ENCODE measurements at regions not wholly inside any gene's neighbourhood (a gene's known extent, or its start where the extent isn't known, plus 50 kb on each side); places are given as distances from the start of the nearest gene placed in this dataset.

GRCh38 chr12:94031763-94032162 is 116.6 kb upstream of the PLXNC1 start:
- no peak for DNase-seq (ENCODE audit: low spot score)

GRCh38 chr12:94032368-94032767 is 116.0 kb upstream of the PLXNC1 start:
- DNase-seq (ENCODE audit: low spot score) = no peak

- DNase-seq (ENCODE audit: low spot score) = no peak
These were observed 115.3 kb upstream of the PLXNC1 start for GRCh38 chr12:94033101-94033500.

GRCh38 chr12:94033784-94034183 is 114.6 kb upstream of the PLXNC1 start:
- DNase-seq (ENCODE audit: low spot score) = no peak

- DNase-seq (ENCODE audit: low spot score) = no peak
These were observed 110.9 kb upstream of the PLXNC1 start for GRCh38 chr12:94037444-94037843.

GRCh38 chr12:94038605-94039004 is 109.8 kb upstream of the PLXNC1 start:
- no peak for DNase-seq (ENCODE audit: low spot score)

DNA sequence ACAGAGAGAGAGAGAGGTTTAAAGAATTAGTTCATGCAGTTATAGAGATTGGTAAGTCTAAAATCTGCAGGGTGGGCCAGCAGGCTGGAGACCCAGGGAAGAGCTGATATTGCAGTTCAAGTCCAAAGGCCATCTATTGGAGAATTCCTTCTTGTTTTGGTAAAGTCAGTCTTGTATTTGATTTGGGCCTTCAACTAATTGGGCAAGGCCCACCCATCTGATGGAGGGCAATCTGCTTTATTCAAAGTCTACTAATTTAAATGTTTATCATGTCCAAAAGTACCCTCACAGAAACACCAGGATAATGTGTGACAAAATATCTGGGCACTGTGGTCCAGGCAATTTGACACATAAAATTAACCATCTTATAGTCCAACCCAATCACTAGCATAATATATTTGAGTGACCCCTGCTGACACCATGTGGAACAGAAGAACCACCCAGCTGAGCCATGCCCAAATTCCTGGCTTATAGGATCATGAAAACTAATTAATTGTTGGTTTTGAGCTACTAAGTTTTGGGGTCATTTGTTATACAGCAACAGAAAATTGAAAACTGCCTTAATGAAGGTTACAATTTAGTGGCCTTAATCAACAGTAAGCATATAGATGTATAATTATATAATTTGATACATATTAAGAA is 109.1 kb upstream of the PLXNC1 start:
- no peak for DNase-seq (ENCODE audit: low spot score)

GRCh38 chr12:94039914-94040313 is 108.5 kb upstream of the PLXNC1 start:
- no peak for DNase-seq (ENCODE audit: low spot score)

DNA sequence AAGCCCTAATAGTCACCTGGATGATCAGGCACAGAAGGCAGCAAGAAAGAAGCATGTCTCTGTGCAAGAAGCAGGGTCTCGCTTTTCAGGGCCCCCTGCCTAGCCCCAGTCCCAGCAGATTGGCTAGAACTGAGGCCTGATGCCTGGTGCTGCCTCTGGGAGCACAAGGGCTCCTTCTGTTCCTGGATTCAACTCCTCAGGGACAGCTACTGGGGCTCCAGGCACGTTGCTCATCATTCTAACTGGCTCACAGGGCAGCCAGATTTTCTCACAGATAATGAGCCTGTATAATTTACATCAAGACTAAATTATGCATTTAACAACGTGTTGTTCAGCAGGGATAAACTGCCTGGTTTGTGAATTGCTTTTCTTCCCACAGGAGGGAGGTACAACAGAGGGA is 106.5 kb upstream of the PLXNC1 start:
- peak; percentile 32 for DNase-seq (ENCODE audit: low spot score)

- no peak for DNase-seq (ENCODE audit: low spot score)
These were observed 106.1 kb upstream of the PLXNC1 start for GRCh38 chr12:94042321-94042720.

GRCh38 chr12:94046626-94047410 is 101.6 kb upstream of the PLXNC1 start:
- no peak for DNase-seq (ENCODE audit: low spot score)

DNA sequence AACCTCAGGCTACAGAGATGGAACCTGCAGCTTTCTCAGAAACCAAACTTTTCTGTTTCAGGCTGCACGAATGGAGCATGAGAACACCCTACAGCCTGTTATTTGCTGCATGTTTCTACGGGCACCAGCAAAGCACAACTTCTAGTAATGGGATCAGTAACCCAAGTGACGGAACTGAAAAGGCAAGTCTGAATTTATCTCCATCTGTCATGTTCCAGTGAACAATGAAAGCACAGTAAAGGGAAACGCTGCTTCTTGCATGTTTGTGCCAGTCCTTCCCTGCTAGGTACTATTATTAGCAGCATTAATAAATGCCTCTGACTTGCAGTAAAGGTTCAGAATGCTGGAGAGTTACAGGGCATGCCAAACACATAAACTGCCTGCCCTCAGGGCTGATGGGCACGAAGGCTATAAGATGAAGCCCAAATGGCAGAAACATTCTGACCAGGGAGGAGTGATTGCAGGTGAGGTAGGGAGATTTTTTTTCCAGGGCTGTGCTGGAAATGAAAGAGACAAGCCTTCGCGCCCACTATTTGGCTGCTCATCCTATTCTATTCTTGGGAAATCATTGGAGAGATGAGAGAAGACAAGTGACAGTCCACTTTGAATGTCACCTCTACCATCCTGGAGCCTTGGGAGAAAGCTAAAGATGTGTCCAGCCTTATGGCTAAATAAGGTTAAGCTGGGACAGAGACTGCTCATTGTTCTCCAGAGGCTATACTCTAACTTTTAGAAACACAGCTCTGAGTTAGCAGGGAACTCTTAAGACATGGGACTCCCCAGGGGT is 100.4 kb upstream of the PLXNC1 start:
- no peak for DNase-seq (ENCODE audit: low spot score)

- DNase-seq (ENCODE audit: low spot score) = no peak
These were observed 99.6 kb upstream of the PLXNC1 start for GRCh38 chr12:94048757-94049156.

GRCh38 chr12:94049718-94050117 is 98.7 kb upstream of the PLXNC1 start:
- DNase-seq (ENCODE audit: low spot score) = no peak

DNA sequence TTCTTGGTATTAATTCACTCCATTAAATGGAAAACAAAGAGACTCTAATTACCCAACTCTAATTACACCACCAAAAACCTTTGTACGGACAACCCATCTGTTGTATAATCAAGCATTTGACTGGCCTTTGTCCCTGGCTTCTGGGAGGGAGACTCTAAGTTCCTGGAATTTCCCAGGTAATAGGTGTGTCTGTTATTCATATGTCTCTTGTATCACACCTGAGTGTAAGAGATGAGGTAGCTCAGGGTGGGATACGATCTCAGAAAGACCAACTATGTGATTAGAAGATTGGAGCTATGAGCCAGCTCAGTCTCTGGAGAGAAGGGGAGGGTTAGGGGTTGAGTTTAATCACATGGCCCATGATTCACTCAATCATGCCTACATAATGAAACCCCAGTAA is 94.7 kb upstream of the PLXNC1 start:
- DNase-seq (ENCODE audit: low spot score) = no peak

DNA sequence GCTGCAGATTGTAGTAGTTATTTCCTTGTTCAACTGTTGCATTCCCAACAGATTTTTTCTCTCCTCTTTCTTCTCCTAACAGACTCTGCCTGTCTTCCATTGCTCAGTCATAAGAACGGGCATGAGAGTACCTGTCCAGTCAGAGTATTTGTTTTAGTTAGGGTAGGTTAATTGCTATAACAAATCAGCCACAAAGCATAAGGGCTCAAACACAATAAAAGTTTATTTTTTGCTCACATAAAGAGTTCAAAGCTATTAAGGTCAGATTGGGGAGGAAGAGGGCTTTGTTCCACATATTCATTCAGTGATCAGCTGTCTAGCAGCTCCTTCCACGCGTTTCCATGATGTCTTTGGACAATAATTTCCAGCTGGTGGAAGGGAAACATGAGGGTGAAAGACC is 92.8 kb upstream of the PLXNC1 start:
- DNase-seq (ENCODE audit: low spot score) = no peak

GRCh38 chr12:94056419-94057158 is 91.8 kb upstream of the PLXNC1 start:
- no peak for DNase-seq (ENCODE audit: low spot score)

GRCh38 chr12:94057262-94058151 is 90.9 kb upstream of the PLXNC1 start:
- DNase-seq (ENCODE audit: low spot score) = no peak

- DNase-seq (ENCODE audit: low spot score) = no peak
These were observed 88.7 kb upstream of the PLXNC1 start for GRCh38 chr12:94059394-94060368.

- DNase-seq (ENCODE audit: low spot score) = no peak
These were observed 86.2 kb upstream of the PLXNC1 start for GRCh38 chr12:94062194-94062593.
